SU-DHL-6 (cell line): ENCODE measurements at regions not wholly inside any gene's neighbourhood (a gene's known extent, or its start where the extent isn't known, plus 50 kb on each side); places are given as distances from the start of the nearest gene placed in this dataset.

ENCODE experiments used
- CTCF ChIP-seq: fragments of 200-600 bp; sonication (generic); IDR thresholded peaks from one replicate; pipeline ENCODE4 v1.5.1; 2017; ENCODE audit warnings: antibody characterized with exemption, mild to moderate bottlenecking, low read length, moderate library complexity; ENCODE audit not compliant: insufficient read depth, poor library complexity, severe bottlenecking
- EZH2phosphoT487 ChIP-seq: fragments of 200-600 bp; sonication (generic), shearing (Covaris generic); conservative IDR thresholded peaks from 2 replicates; pipeline ENCODE4 v1.6.1; 2018; ENCODE audit warnings: mild to moderate bottlenecking, antibody characterized with exemption, low read length, moderate library complexity, mixed read lengths

GRCh38 chr11:91630916-91631673, 593.5 kb upstream of the FAT3 start:
- no peak for TF ChIP-seq CTCF
- no peak for TF ChIP-seq EZH2phosphoT487
